Mesothelial cell of epicardium (in vitro differentiated cells): ENCODE measurements at regions not wholly inside any gene's neighbourhood (a gene's known extent, or its start where the extent isn't known, plus 50 kb on each side); places are given as distances from the start of the nearest gene placed in this dataset.

Source experiments
- DNase-seq, 2 experiments: peaks; one replicate each; pipeline ENCODE4 v3.0.0; 2021; ENCODE audit warnings: low spot score in 2 of 2; ENCODE audit not compliant: unreplicated experiment in 2 of 2
- H3K27ac Mint-ChIP-seq: 2 replicates; pipeline ENCODE4 v1.8.0; 2021; ENCODE audit warnings: mixed read lengths
- H3K27me3 Mint-ChIP-seq: 2 replicates; pipeline ENCODE4 v1.8.0; 2021; ENCODE audit warnings: low read depth, mixed read lengths
- H3K36me3 Mint-ChIP-seq: 2 replicates; pipeline ENCODE4 v1.8.0; 2021; ENCODE audit warnings: mixed read lengths
- H3K4me1 Mint-ChIP-seq: 2 replicates; pipeline ENCODE4 v1.8.0; 2021; ENCODE audit warnings: mixed read lengths
- H3K4me3 Mint-ChIP-seq: 2 replicates; pipeline ENCODE4 v1.8.0; 2021; ENCODE audit warnings: mild to moderate bottlenecking, moderate library complexity, mixed read lengths
- H3K9me3 Mint-ChIP-seq: 2 replicates; pipeline ENCODE4 v1.8.0; 2021; ENCODE audit warnings: mixed read lengths
- TF ChIP-seq, protein P1 (sequence below): fragments of 200-600 bp; sonication (generic); IDR thresholded peaks from one replicate; pipeline ENCODE4 v1.5.0; 2021; ENCODE audit warnings: antibody characterized with exemption; ENCODE audit not compliant: unreplicated experiment

DNA sequence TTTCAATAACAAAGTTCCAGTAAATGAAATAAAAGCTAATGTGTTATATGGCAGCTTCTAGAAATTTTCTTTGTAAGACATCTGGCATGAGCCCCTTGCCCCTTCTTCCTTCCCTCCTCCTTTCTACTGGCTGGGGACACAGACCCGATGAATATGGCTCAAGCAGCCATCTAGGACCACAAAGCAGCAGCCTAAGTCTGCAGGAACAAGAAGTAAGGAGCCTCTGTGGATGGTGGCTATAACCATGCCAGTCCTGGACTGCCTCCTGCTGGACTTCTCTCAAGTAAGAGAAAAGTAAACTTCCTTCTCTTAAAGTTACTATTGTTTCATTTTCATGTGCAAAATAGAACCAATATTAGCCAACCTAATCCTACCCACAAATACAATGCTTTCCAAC lies 114.9 kb upstream of the DST start:
- H3K27ac Mint-ChIP-seq: peak overlapping the region; percentile 35
- H3K27me3 Mint-ChIP-seq: no peaks in the 10 kb centered on the region
- no peaks in the 10 kb centered on the region for H3K9me3 Mint-ChIP-seq
- no peak overlapping the region for H3K4me3 Mint-ChIP-seq
- H3K36me3 Mint-ChIP-seq: no peaks in the 10 kb centered on the region
- peaks cover 33% of the 10 kb centered on the region for H3K4me1 Mint-ChIP-seq
- TF ChIP-seq, protein P1, sequence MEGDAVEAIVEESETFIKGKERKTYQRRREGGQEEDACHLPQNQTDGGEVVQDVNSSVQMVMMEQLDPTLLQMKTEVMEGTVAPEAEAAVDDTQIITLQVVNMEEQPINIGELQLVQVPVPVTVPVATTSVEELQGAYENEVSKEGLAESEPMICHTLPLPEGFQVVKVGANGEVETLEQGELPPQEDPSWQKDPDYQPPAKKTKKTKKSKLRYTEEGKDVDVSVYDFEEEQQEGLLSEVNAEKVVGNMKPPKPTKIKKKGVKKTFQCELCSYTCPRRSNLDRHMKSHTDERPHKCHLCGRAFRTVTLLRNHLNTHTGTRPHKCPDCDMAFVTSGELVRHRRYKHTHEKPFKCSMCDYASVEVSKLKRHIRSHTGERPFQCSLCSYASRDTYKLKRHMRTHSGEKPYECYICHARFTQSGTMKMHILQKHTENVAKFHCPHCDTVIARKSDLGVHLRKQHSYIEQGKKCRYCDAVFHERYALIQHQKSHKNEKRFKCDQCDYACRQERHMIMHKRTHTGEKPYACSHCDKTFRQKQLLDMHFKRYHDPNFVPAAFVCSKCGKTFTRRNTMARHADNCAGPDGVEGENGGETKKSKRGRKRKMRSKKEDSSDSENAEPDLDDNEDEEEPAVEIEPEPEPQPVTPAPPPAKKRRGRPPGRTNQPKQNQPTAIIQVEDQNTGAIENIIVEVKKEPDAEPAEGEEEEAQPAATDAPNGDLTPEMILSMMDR: no peak
- DNase-seq: no peak

DNA sequence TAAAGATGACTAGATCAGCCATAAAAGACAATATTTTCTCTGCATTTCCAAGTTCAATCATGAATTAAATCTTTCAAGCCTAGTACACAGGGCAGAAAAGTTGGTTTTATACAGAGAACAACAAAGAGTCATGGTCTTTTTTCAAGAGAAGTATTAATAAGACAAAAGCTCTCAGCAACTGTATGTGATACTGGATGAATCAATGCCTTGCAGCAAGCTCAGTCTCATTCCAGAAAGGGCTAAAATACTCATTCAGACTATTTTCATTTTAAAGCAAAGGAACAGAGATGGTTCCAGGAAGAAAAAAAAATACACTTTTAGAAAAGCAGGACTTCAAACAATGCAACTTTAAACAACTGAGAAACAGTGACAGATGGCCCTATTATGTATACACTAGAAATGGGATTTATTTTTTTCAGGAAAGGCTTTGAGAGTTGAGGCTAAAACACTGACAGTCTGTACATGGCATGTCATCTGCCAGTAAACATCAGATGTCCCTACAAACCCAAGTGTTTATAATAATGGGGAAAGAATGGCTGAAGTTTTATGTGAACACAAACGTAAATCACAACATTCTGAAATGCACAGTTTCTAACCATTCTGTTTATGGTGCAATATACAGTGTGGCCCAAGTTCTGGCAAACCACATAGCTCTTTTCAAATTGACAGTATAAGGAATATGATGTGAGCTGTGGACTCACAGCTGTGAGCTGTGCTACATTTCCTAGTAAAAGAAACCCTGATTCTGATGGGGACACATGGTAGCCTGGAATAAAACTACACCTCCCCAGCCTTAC lies 114.3 kb upstream of the DST start:
- no peaks in the 10 kb centered on the region for H3K9me3 Mint-ChIP-seq
- H3K27me3 Mint-ChIP-seq: no peaks in the 10 kb centered on the region
- TF ChIP-seq, protein P1: no peak
- peaks cover 35% of the 10 kb centered on the region for H3K4me1 Mint-ChIP-seq
- H3K27ac Mint-ChIP-seq: peak overlapping the region; percentile 4
- no peaks in the 10 kb centered on the region for H3K36me3 Mint-ChIP-seq
- no peak for DNase-seq
- no peak overlapping the region for H3K4me3 Mint-ChIP-seq

DNA sequence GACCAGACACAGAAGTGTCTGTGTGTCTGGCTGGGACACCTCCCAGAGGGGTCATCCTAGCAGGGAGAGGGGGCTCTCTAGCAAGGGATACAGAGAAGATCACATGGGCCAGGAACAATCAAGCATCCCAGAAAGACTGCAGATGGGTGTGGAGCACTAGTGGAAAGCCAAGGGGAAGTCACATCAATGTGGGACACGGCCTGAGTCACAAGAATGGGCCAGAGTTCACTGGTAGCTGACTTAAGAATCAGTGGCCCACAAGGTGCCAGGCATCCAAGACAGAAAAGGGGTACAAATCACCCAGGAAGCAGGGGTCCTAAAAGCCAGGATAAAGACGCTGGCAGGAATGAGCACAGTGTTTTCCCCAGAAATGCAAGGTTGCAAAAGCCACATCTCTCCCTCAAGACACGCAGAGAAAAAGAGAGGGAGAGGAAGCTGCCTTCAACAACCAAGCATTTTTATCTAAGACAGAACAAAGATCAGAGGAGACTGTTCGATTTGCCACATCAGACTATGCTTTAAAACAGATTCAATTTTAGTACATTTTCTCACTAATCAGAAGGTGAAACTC lies 113.6 kb upstream of the DST start:
- Mint-ChIP-seq H3K4me1 (peaks cover 35% of the 10 kb centered on the region), H3K9me3 (no peaks in the 10 kb centered on the region), H3K27me3 (no peaks in the 10 kb centered on the region), H3K27ac (peak overlapping the region; percentile 4), H3K4me3 (no peak overlapping the region), H3K36me3 (no peaks in the 10 kb centered on the region)
- TF ChIP-seq, protein P1: no peak
- no peak for DNase-seq

DNA sequence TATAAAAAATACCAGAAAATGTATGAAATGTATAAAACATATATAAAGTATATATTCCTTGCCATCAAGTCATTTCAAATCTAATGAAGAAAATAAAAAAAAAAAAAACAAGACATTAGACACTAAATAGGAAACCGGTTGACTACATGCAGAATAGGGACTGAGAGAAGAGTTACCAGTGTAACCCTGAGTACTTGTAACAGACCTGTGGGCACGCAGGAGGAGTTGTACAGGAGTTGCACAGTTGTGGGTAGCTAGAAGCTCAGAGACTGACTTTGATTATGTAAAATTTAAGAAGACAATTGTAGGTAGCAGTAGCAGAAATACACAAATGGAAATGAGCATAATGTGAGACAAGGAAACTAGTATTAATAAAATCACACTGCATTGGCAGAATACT lies 112.4 kb upstream of the DST start:
- Mint-ChIP-seq H3K4me3 (no peak overlapping the region), H3K27ac (peak overlapping the region; percentile 75), H3K36me3 (no peaks in the 10 kb centered on the region), H3K9me3 (no peaks in the 10 kb centered on the region), H3K4me1 (peaks cover 35% of the 10 kb centered on the region), H3K27me3 (no peaks in the 10 kb centered on the region)
- TF ChIP-seq, protein P1: no peak
- DNase-seq: no peak

DNA sequence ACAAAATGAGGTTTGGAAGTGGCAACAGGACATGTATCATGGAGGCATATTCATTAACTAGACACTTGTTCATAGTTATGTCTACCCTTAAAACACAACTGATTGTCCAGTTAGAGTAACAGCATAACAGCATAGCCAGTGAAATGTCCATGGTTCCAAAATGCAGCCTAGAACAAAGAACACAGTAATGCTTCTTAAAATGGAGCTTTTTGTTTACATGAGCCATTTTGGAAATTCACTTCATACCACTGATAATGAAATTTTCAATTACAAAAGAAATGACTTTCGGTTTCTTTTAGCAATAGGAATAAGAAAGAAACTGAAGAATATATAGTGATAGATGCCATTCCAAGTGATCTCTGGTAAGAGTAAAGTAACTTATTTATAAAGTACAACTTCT lies 111.1 kb upstream of the DST start:
- DNase-seq: no peak
- Mint-ChIP-seq H3K4me1 (peaks cover 36% of the 10 kb centered on the region), H3K9me3 (no peaks in the 10 kb centered on the region), H3K27me3 (no peaks in the 10 kb centered on the region), H3K4me3 (no peak overlapping the region), H3K36me3 (no peaks in the 10 kb centered on the region), H3K27ac (peak overlapping the region; percentile 52)
- TF ChIP-seq, protein P1: no peak
